Skin epidermis (tissue), 12 donors: ENCODE measurements at regions not wholly inside any gene's neighbourhood (a gene's known extent, or its start where the extent isn't known, plus 50 kb on each side); places are given as distances from the start of the nearest gene placed in this dataset.
A peak's percentile ranks its signal among the peaks of the same experiment; 100 is the strongest.

Experiments
- H3K27ac ChIP-seq, 21 experiments: fragments of 200-600 bp; sonication (generic) in 11 of 21; one replicate each; pipeline ENCODE4 v1.5.0; 2020; ENCODE audit warnings: mild to moderate bottlenecking in 3 of 21, inconsistent platforms in 2 of 21, moderate library complexity in 2 of 21
- H3K4me3 ChIP-seq, 7 experiments: fragments of 200-600 bp; sonication (generic) in 2 of 7; one replicate each; pipeline ENCODE4 v1.5.0; 2020; ENCODE audit warnings: inconsistent platforms in 2 of 7, mild to moderate bottlenecking in 2 of 7, moderate library complexity in 1 of 7

DNA sequence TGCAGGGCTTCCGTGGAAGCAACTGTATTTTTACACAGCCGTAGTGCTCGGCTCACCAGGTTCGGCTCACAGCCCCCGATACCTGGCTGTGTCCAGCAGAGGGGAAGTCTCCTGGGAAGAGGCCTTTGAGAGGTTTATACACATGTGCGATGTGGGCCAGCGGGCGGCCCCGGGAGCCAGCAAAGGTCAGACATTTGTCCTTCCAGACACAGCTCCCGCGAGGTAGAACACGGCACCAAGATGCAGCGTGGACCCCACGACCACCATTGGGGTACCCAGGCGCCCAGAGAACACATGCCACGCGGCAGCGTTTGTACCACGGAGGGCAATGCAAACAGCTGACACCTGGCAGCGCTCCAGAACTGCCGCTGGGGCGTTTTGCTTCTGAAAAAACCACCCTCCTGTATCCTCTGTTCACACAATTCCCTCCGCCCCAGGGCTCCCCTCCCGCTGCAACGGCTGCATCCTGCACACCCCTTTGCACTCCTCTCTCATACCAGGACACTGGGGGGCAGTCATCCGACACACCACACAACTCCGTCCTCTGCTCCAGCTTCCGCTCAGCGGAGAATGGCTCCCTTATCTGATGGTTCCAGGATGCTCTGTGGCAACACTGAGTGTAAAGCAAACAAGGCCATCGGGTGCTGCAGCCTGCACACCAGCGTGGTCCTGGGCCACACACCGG is 235.3 kb downstream of the SYK start:
- Histone ChIP-seq H3K27ac (peak overlapping the region in 11 of 21 experiments; percentile 2 to 73 (median 49)), H3K4me3 (no peak overlapping the region)

DNA sequence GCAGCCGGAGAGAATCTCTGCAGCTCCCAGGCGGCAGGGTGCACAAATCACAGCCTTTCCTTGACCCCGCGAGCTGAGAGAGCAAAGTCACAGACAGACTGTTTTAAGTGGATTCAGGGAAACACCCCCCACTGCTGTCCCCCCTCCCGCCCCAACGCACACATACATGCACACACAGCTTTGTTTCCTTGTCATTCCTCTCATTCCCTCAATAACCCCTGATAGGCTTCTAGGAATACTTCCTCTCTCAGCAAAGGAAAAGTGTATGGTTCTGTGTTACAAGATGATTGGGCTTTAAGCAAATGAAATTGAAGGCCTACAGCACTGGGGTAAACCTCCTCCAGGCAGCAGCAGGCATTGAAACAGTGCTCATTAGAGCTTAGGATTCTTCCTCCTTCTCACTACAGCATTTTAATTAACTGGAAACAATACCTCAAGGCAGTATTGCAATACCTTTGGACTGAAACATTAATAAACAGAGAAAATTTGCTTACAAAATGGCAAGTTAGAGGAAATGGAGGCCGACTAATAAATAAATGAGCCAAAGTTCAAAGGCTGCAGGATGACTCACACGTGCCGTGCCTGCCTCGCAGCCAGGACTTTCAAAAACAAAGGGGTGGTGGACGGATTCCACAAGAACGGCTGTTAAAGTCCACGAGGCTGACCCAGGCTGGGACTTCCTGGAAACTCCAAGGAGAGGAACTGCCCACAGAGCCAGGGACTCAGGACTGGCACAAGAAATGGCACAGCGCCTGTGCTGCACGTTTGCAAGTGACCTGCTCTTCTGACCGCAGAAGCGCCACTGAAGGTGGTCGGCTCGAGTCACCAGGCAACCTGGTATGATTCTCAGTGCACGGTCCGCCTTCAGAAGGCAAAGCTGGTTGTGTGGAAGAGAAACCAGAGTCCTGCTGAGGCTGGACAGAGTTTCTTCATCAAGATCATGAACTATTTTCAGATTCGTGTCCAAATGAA is 236.2 kb downstream of the SYK start:
- Histone ChIP-seq H3K27ac (peak overlapping the region in 13 of 21 experiments; percentile 10 to 75 (median 49)), H3K4me3 (no peak overlapping the region)

DNA sequence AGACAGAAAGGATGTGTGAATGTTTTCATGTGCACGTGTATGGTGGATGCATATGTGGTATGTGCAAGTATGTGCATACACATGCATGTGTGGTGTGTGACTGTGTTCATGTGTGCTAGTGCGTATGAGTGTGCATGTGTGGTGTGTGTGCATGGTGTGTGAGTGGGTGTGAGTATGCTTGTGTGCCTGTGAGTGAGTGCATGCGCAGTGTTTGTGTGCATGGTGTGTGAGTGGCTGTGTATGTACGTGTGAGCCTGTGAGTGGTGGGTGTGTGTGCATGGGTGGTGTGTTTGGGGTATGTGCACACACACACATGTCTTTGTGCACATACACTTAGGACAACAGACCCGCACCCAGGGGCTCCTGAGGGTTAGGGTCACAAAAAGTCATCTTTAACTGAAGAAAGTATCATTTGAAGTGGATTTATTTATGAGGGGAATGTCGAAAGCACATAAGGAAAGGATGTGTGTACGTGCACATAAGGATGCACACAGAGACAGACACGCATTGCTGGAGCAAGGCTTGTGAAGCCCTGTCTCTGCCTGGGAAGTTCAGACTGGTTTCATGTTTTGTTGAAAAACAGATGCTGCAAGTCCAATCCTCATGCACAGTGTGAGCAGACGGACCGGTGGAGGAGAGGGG is 237.0 kb downstream of the SYK start:
- no peak overlapping the region for H3K4me3 ChIP-seq
- H3K27ac ChIP-seq: peak overlapping the region in 7 of 21 experiments; percentile 10 to 73 (median 49)

DNA sequence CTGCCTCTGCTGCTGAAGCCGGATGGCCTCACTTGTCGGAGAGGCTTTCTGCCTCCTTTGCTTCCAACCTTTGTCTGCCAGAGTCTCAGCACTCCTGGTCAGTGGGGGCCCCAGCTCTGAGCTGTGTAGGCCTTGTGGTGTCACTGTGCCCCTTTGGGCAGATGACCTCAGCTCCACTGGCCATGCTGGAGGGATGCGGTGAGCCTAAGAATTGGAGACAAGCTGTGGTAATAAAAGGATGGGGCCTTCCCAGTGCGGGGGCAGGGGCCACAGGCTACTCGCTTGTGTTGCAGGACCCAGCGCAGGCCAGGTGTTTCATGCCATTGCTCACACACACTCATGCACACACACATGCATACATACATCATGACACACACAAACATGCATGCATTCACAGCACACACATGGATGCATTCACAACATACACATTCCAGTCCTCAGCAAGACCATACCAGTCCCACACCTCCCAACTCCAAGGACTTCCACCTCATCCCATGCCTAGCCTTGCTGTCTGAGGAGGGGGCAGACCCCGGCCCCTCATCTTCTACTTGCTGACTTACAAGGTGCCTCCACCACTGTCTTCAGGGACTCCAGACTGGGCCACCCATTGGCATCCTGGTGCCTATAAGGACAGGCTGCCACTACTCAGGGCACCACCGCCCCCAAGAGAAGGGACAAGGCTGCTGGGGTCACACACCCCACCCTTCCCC is 237.7 kb downstream of the SYK start:
- peak overlapping the region in 1 of 21 experiments; percentile 43 for H3K27ac ChIP-seq
- no peak overlapping the region for H3K4me3 ChIP-seq

DNA sequence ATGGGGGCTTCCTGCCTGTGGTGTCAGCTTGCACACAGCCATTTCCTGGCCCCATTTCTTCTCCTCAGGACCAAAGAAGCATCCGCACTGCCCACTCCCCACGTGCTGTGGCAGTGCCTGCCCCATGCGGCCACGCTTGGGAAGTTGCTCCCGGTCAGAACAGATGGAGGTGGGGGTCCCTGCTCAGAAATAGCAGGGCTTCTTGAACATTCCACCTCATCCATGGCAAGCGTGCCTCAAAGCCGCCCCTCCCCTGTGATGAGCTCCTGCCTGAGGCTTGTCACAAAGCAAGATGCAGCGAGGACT is 238.2 kb downstream of the SYK start:
- H3K4me3 ChIP-seq: no peak overlapping the region
- no peak overlapping the region for H3K27ac ChIP-seq

DNA sequence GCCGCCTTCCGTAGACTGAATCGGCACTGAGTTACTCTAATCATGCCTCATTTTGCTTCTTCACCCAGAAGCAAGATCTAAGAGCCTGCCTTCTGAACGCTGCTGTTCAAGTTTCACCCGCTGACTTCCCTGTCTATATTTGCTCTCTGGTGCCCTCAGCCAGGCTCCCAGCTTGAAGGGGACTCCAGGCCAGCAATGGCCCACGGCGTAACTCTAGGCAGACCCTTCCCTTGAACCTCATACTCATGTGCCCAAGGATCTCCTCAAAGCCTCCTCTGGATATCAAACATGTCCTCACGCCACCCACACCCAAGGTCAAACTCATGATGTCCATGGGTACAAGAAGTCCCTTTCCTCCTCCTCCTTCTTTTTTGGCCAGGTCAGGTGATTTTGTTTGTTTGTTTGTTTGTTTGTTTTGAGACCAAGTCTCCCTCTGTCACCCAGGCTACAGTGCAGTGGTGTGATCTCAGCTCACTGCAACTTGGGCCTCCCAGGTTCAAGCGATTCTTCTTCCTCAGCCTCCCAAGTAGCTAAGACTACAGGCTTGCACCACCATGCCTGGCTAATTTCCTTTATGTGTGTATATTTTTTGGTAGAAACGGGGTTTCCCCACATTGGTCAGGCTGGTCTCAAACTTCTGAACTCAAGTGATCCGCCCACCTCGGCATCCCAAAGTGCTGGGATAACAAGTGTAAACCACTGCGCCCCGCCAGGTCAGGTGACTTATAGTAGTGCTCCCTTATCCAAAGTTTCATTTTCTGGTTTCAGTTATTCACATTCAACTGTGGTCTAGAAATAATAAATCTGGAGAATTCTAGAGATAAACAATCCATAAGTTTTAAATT is 239.0 kb downstream of the SYK start:
- Histone ChIP-seq H3K27ac (no peak overlapping the region), H3K4me3 (no peak overlapping the region)

DNA sequence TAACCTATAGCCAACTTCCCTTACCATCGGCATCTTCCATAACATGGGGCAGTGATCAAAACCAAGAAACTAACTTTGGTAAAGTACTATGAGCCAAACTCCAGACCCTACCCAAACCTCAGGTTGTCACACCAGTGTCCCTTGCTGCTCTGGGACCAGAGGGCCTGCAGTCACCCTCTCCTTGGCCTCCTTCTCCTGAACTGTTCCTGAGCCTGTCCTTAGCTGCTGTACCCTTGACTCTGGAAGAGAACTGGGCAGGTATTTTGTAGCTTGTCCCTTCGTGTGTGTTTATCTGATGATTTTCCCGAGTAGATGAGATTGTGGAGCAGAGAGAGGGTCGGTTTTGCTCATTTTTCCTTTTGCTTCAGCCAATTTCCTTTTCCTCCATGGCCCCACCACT is 240.4 kb downstream of the SYK start:
- Histone ChIP-seq H3K4me3 (no peak overlapping the region), H3K27ac (peak overlapping the region in 1 of 21 experiments; percentile 2)

DNA sequence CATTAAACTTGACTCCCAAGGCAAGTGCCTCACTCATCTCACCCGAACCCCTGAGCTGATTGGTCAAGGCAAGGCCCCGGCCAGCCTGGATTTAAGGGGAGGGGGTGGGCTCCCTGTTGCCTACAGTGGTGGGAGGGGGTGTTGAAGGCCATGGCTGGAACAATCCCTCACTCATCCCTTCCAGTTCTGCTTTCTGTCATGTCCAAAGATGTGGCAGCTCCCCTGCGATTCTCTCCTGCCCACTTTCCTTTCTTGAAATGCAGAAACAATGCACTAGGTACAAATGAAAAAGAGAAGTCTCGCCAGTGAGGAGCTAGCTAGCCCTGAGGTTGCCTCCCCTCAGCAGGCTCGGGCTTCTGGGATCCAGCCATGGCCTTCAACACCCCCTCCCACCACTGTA is 240.9 kb downstream of the SYK start:
- Histone ChIP-seq H3K27ac (peak overlapping the region in 2 of 21 experiments; percentile 2 to 8), H3K4me3 (no peak overlapping the region)

DNA sequence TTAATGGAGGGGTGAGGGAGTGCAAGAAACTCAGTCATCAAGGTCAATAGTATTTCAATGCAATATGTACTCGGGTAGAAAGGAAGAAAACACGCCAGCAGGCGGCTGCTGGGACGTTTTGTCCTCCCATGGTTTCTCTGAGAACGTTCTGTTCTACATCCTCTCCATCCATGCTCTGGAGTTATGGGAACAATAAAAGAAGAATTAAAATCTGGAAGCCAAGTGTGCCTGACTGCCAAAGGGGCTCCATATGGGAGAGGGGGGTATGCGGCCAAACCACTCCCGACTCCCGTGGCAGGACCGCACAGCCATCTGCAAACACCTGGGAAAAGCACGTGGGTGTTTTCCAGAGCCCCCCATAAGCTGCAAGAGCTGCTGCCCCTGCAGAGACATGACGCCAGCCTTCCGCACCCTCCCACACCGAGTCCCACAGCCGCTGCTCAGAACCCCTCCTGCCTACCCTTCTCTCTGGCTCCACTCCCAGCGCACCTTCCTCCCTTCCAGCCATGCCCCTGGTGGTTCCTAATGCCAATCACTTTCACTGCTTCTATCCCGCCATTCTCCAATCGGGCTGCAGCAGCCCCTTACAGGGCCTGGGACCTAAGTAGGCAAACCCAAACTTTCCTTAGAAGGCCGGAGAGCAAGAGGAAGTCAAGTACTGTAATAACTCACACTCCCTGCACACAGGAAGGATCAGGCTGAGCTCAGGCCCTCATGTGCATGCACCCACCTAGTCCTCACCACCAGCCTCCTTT is 241.6 kb downstream of the SYK start:
- no peak overlapping the region for H3K4me3 ChIP-seq
- peak overlapping the region in 2 of 21 experiments; percentile 2 to 8 for H3K27ac ChIP-seq

DNA sequence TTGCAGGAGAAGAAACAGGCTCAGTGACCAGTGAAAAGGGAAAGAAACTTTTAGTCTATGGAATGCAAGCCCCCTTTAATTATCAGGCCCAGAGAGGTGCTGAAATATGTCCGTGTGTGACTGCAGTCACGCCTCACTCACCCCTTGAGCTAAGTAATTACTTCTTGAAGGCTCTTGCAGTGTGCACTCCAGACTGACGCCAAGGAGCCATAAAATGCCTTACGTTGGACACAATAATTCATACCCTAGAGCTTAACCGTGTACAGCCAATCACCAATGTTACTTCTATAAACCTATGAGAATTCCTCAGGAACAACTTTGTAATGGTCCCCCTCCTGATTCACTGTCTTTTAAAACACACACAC is 242.2 kb downstream of the SYK start:
- Histone ChIP-seq H3K27ac (no peak overlapping the region), H3K4me3 (no peak overlapping the region)

DNA sequence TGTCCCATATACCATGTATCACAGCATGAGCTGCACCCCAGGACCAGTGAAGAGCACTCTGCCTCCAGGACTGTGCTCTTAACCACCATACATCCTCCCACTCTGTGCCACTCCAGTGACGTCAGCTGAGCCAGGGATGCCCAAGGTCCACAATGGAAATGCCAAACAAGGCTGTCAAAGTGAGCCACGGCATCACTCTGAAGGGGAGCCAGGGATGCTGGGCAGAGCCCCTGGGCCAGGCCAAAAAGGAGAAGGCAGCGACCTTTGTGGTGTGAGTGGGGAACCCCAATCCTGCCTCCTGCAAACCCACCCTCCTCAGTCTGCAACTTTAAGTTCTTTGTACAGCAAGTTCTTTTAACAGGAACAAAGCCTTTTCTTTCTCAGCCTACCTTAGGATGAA is 242.7 kb downstream of the SYK start:
- Histone ChIP-seq H3K27ac (no peak overlapping the region), H3K4me3 (no peak overlapping the region)

DNA sequence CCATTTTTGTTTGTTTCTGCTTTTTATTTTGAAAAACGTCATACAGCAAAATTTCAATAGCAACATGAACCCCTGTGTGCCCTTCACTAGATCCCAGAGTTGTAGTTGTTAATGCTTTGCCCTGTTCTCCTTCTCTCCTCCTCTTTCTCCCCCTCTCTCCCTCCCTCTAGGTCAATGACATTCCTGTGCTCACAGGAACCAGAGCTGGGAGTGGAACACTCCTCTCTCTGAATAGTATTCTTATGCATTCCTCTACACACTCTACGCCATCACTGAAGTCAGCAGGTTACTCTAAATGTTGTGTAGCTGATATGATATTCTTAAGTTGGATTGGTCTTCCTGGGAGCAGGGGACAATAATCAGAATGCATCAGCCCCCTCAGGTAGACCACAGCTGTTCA is 243.4 kb downstream of the SYK start:
- H3K4me3 ChIP-seq: no peak overlapping the region
- H3K27ac ChIP-seq: no peak overlapping the region

DNA sequence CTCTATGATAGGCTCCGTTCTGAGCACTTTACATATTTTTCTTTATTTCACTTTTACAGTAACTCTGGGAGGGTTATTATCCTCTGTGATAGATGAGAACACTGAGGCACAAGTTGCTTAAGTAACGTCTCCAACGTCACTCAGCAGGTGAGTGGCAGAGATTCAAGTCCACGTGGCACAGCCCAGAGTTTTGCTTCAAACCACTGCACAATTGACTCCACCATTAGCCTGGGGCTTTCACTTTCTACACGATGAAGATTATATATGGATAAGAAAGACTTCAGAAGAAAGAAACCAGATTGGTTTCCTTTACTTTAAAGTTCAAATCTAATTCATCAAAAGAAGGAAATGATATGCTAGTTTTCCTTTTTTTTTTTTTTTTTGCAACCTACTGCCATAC is 245.9 kb downstream of the SYK start:
- peak overlapping the region in 3 of 21 experiments; percentile 5 to 38 (median 35) for H3K27ac ChIP-seq
- no peak overlapping the region for H3K4me3 ChIP-seq

DNA sequence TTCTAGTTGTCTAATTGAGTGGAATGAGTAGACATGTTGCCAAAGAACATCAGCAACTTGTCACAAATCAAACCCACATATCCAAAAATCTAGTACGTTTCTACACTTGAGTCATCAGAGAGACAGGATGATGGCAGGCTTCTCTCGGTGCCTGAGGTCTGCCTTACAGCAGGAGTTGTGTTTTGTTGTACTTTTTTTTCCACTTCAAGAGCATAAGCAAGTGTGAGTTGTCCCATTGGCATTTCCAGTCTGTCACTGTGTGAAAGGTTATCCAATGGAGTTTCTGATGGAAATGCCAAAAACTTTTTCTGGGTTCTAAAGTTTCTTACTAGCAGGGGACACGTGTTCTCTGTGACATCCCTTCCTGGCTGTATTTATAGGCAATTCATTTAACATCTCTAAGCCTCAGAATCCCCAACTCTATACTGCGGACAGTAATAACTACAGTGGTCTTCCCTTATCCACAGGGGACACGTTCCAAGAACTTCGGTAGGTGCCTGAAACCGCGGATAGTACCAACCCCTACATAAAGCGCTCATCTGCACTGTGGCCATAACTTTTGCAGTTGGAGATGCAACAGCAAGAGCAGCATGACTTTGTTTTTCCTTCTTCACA is 246.5 kb downstream of the SYK start:
- no peak overlapping the region for H3K4me3 ChIP-seq
- peak overlapping the region in 2 of 21 experiments; percentile 3 to 35 for H3K27ac ChIP-seq

DNA sequence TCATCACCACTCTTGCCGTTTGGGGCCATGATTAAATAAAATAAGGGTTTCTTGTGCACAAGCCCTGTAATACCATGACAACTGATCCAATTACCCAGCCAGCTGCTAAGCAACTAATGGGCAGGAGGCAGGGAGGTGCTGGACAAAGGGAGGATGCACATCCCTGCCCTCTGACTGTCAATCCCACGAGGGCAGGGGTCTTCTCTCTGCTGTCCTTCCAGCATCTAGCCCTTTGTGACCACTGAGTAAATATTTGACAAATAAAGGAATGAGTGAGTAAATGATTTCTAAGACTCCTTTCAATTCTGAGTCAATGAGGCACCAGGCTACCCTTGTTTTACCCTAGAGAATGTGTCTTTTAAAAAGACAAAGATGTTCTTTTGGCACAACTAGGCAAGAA is 247.1 kb downstream of the SYK start:
- H3K4me3 ChIP-seq: no peak overlapping the region
- H3K27ac ChIP-seq: peak overlapping the region in 2 of 21 experiments; percentile 3 to 20

DNA sequence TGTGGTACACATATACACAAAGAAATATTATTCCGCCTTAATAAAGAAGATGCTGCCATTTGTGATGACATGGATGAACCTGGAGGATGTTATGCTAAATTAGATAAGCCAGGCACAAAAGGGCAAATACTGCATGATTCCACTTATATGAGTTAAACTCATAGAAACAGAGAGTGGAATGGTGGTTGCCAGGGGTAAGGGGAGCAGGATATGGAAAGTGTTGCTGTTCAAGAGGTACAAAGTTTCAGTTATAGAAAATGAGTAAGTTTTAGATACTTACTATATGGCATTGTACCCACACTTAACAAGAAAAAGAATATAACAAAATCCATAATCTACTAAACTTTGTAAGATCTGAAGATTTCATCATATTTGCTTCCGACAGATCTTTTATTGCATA is 252.2 kb downstream of the SYK start:
- Histone ChIP-seq H3K4me3 (no peak overlapping the region), H3K27ac (no peak overlapping the region)

DNA sequence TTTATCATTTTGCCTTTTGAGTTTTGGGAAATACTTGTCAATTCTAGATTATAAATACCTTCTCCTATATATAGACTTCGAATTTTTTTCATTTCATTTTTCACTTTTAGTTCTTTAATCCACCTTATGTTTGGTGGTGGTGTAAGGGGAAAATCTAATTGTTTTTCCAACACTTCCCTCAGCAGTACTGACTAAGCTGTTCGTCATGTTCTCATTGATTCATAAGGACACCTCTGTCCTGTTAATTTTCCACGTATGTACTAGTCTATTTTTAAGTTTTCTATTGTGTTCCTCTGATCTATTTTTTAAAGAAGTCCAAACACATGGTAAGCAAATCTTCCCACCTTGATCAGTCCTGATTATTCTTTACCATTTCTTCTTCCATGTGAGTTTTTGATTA is 254.2 kb downstream of the SYK start:
- Histone ChIP-seq H3K4me3 (no peak overlapping the region), H3K27ac (no peak overlapping the region)

DNA sequence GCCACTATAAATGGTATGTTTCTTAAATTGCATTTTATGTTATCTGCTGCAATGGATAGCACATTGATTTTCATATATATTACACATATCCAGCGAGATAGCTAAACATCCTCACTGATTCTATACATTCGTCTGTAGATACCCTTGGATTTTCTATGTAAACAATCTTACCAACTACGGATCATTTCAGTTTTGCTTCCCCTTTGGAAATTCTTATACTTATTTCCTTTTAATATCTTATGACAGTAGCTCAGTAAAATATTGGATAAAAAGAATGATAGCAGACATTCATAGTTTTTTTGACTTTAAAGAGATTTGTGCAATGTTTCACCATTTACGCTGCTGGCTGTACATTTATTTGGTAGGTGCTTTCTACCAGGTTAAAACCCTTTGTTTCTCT is 254.9 kb downstream of the SYK start:
- no peak overlapping the region for H3K4me3 ChIP-seq

More for the DNA sequence above, 254.9 kb downstream of the SYK start:
- peak overlapping the region in 2 of 21 experiments; percentile 23 to 66 for H3K27ac ChIP-seq
